Hepatocyte (in vitro differentiated cells): ENCODE measurements at regions not wholly inside any gene's neighbourhood (a gene's known extent, or its start where the extent isn't known, plus 50 kb on each side); places are given as distances from the start of the nearest gene placed in this dataset.

Experiments
- EZH2 ChIP-seq: fragments of 200-600 bp; sonication (generic); IDR thresholded peaks from 2 replicates; pipeline ENCODE4 v1.6.1; 2016; ENCODE audit warnings: antibody characterized with exemption, mild to moderate bottlenecking, borderline replicate concordance
- TF ChIP-seq, protein P1 (sequence below): fragments of 200-600 bp; sonication (generic); IDR thresholded peaks from 2 replicates; pipeline ENCODE4 v1.5.1; 2016; ENCODE audit warnings: antibody characterized with exemption, mild to moderate bottlenecking; ENCODE audit not compliant: poor library complexity

DNA sequence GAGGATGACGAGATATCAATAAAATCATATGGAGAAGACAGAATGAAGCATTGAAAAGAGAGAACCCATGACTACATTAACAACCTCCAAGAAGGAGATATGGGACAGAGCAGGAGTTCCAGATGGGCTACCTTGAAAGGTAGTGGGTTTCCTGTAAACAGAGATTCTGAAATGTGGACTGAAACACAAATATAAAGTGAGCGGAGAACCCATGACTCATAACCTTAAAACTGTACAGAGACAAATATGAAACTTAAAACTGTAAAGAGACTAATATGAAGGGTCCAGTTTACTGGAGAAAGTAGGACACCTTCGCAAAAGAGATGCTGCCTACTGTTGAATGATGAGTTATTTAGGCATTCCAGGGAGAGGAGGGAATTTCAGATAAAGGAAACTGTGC is 383.7 kb downstream of the CAAP1 start:
- TF ChIP-seq EZH2, result no peak
- TF ChIP-seq, protein P1, sequence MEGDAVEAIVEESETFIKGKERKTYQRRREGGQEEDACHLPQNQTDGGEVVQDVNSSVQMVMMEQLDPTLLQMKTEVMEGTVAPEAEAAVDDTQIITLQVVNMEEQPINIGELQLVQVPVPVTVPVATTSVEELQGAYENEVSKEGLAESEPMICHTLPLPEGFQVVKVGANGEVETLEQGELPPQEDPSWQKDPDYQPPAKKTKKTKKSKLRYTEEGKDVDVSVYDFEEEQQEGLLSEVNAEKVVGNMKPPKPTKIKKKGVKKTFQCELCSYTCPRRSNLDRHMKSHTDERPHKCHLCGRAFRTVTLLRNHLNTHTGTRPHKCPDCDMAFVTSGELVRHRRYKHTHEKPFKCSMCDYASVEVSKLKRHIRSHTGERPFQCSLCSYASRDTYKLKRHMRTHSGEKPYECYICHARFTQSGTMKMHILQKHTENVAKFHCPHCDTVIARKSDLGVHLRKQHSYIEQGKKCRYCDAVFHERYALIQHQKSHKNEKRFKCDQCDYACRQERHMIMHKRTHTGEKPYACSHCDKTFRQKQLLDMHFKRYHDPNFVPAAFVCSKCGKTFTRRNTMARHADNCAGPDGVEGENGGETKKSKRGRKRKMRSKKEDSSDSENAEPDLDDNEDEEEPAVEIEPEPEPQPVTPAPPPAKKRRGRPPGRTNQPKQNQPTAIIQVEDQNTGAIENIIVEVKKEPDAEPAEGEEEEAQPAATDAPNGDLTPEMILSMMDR, result no peak
